Suprapubic skin (tissue), 4 donors: ENCODE measurements at regions not wholly inside any gene's neighbourhood (a gene's known extent, or its start where the extent isn't known, plus 50 kb on each side); places are given as distances from the start of the nearest gene placed in this dataset.

Experiments
- CTCF ChIP-seq, 2 donors: fragments of 200-600 bp in 1 of 2; fragments of 450-650 bp in 1 of 2; sonication (generic) in 1 of 2; IDR thresholded peaks; one replicate each; pipeline ENCODE4 v1.5.1; 2016 to 2019; ENCODE audit warnings: antibody characterized with exemption in 2 of 2, mild to moderate bottlenecking in 1 of 2, moderate library complexity in 1 of 2
- EP300 ChIP-seq: sonication (generic); formaldehyde crosslinking; IDR thresholded peaks from one replicate; pipeline ENCODE4 v1.6.1; 2017; ENCODE audit warnings: antibody characterized with exemption
- POLR2A ChIP-seq, 2 donors: fragments of 450-650 bp; IDR thresholded peaks; one replicate each; pipeline ENCODE4 v1.6.1; 2017; ENCODE audit warnings: antibody characterized with exemption in 2 of 2, mild to moderate bottlenecking in 2 of 2, moderate library complexity in 2 of 2
- POLR2AphosphoS5 ChIP-seq, 3 donors: sonication (generic); formaldehyde crosslinking; IDR thresholded peaks; one replicate each; pipeline ENCODE4 v1.6.1; 2017; ENCODE audit warnings: antibody characterized with exemption in 3 of 3

GRCh38 chr12:126772171-126772864 lies 1494.7 kb upstream of the TMEM132C start:
- TF ChIP-seq CTCF (IDR thresholded peaks at IDR 0.05) (no peak), POLR2A (IDR thresholded peaks at IDR 0.05) (no peak), EP300 (no peak), POLR2AphosphoS5 (IDR thresholded peaks at IDR 0.05) (no peak)
